OCI-LY7 (cell line): ENCODE measurements at regions not wholly inside any gene's neighbourhood (a gene's known extent, or its start where the extent isn't known, plus 50 kb on each side); places are given as distances from the start of the nearest gene placed in this dataset.

ENCODE experiments used
- BruUV-seq: library from RNA; stranded (reverse); fragments of 400-500 nt; replicated peaks from 2 replicates; lab custom pipeline; 2021; lab: Mats Ljungman, UMichigan
- CTCF ChIA-PET: fragments of 300-600 bp; sonication (Branson Sonifier 250); formaldehyde crosslinking; loops from one replicate; lab custom pipeline; 2022; ENCODE audit warnings: antibody characterized with exemption; ENCODE audit not compliant: unreplicated experiment; lab: Charles Lee
- POLR2A ChIA-PET: fragments of 300-600 bp; sonication (Branson Sonifier 250); formaldehyde crosslinking; loops from one replicate; lab custom pipeline; 2022; ENCODE audit warnings: antibody characterized with exemption; lab: Charles Lee
- DNase-seq: peaks from one replicate; pipeline ENCODE4 v3.0.0-alpha.2; 2015; ENCODE audit warnings: low spot score
- H2AFZ ChIP-seq: fragments of 200-600 bp; sonication (generic), shearing (Covaris generic); 2 replicates; pipeline ENCODE4 v1.6.1; 2014; ENCODE audit warnings: mild to moderate bottlenecking, antibody characterized with exemption, low read length, moderate library complexity
- H3K27ac ChIP-seq: fragments of 200-600 bp; sonication (generic); 2 replicates; pipeline ENCODE4 v1.5.1; 2014; ENCODE audit warnings: mixed run types, low read depth, mild to moderate bottlenecking, moderate library complexity, low read length, inconsistent platforms; ENCODE audit not compliant: poor library complexity, severe bottlenecking
- H3K36me3 ChIP-seq: fragments of 200-600 bp; sonication (generic); 2 replicates; pipeline ENCODE4 v1.6.1; 2014; ENCODE audit warnings: mild to moderate bottlenecking, antibody characterized with exemption, low read length, moderate library complexity, mixed read lengths; ENCODE audit not compliant: insufficient read depth
- H3K4me1 ChIP-seq: fragments of 200-600 bp; sonication (generic); 2 replicates; pipeline ENCODE4 v1.5.1; 2014; ENCODE audit warnings: mild to moderate bottlenecking, low read length; ENCODE audit not compliant: insufficient read depth, poor library complexity, severe bottlenecking
- H3K4me2 ChIP-seq: fragments of 200-600 bp; sonication (generic); 2 replicates; pipeline ENCODE4 v1.6.1; 2014; ENCODE audit warnings: mild to moderate bottlenecking, low read length
- H3K4me3 ChIP-seq: fragments of 200-600 bp; sonication (generic); 2 replicates; pipeline ENCODE4 v1.5.1; 2014; ENCODE audit warnings: mild to moderate bottlenecking, low read depth, low read length; ENCODE audit not compliant: poor library complexity, severe bottlenecking
- H3K79me2 ChIP-seq: fragments of 200-600 bp; sonication (generic); 2 replicates; pipeline ENCODE4 v1.6.1; 2016; ENCODE audit warnings: low read depth, mild to moderate bottlenecking, low read length, moderate library complexity, mixed read lengths; ENCODE audit not compliant: insufficient read depth
- H3K9me2 ChIP-seq: fragments of 200-600 bp; sonication (generic); 2 replicates; pipeline ENCODE4 v1.6.1; 2016; ENCODE audit warnings: mild to moderate bottlenecking, low read length, mixed read lengths; ENCODE audit not compliant: insufficient read depth
- H3K9me3 ChIP-seq: fragments of 200-600 bp; sonication (generic); 2 replicates; pipeline ENCODE4 v1.6.1; 2014; ENCODE audit warnings: mild to moderate bottlenecking, mixed run types, low read length, mixed read lengths
- H4K20me1 ChIP-seq: fragments of 200-600 bp; sonication (generic); 2 replicates; pipeline ENCODE4 v1.6.1; 2014; ENCODE audit warnings: mild to moderate bottlenecking, antibody characterized with exemption, low read length, moderate library complexity, mixed read lengths; ENCODE audit not compliant: insufficient read depth
- CTCF ChIP-seq: fragments of 200-600 bp; sonication (generic); conservative IDR thresholded peaks from 2 replicates; pipeline ENCODE4 v1.5.1; 2014; ENCODE audit warnings: mild to moderate bottlenecking, antibody characterized with exemption, low read length, moderate library complexity, mixed read lengths
- EZH2phosphoT487 ChIP-seq: fragments of 200-600 bp; sonication (generic); IDR thresholded peaks from 2 replicates; pipeline ENCODE4 v1.6.1; 2018; ENCODE audit warnings: low read depth, borderline replicate concordance, mild to moderate bottlenecking, mixed run types, antibody characterized with exemption, low read length, moderate library complexity, mixed read lengths
- intact Hi-C: fragments of 100-400 bp; cut with micrococcal nuclease; formaldehyde crosslinking; loops from one replicate; pipeline ENCODE4 v1.10.0; 2022; ENCODE audit not compliant: unreplicated experiment

DNA sequence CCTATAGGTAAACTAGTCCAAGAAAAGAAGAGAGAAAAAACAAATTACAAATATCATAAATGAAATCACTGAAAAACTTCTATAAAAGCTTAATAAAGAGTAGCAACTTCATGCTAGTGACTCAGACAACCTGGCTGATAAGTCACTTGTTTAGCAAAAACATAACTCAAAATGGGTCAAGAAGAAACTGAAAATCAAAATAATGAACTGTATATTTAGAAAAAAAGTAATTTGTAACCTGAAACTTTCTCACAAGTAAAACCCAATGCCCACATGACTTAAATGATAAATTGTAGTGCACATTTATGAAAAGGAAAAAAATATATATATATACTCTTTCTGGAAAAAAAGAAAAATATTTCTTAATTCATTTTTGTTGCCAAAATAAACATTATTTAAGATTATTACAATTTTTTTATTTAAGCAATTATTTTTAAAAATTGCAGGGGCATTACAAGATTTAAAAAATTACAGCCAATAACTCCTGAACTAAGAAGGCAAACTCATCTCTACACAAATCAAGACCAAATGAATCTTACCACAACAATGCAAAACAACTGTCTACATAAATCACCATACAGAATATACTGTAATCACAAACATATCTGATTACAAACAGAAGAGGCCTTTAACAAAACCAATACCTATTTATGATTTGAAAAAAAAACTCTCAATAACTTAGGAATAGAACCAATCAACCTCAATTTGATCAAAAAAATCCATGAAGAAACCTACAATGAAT is 406.3 kb downstream of the CDH7 start:
- no peaks in the 10 kb centered on the region for H4K20me1 ChIP-seq
- H3K79me2 ChIP-seq, result no peaks in the 10 kb centered on the region
- ChIA-PET CTCF (no interaction called here), POLR2A (no interaction called here)
- intact Hi-C loops, result no loop called here
- H2AFZ ChIP-seq, result no peak overlapping the region
- H3K4me2 ChIP-seq, result no peak overlapping the region
- H3K9me3 ChIP-seq, result no peaks in the 10 kb centered on the region
- no TSS peak for BruUV-seq
- H3K4me3 ChIP-seq, result no peak overlapping the region
- H3K4me1 ChIP-seq, result no peaks in the 10 kb centered on the region
- no peak overlapping the region for H3K27ac ChIP-seq
- no peaks in the 10 kb centered on the region for H3K9me2 ChIP-seq
- DNase-seq, result no peak
- TF ChIP-seq EZH2phosphoT487 (no peak), CTCF (no peak)
- H3K36me3 ChIP-seq, result no peaks in the 10 kb centered on the region

DNA sequence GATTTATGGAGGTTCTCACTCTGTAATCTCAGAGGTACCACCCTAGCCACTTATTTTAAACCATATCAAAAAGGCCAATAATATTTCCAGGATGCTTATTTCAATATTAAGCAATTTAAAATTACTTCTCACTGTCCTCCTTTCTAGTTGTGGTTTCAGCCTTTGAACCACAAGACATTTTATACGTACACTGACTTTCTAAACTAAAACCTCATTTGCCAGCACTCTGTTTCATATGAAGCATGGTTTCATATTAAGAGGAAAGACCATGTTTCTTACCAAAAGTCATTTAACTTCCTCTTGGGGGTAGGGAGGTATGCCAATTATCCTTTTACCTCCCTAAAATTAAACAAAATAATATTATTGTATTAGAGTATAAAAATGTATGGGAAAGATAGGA is 399.8 kb downstream of the CDH7 start:
- intact Hi-C loops, result no loop called here
- no peak overlapping the region for H3K4me3 ChIP-seq
- ChIA-PET POLR2A (no interaction called here), CTCF (no interaction called here)
- BruUV-seq, result no TSS peak
- no peak for DNase-seq
- H3K79me2 ChIP-seq, result no peaks in the 10 kb centered on the region
- TF ChIP-seq CTCF, result no peak
- TF ChIP-seq EZH2phosphoT487, result no peak
- H3K9me2 ChIP-seq, result no peaks in the 10 kb centered on the region
- no peaks in the 10 kb centered on the region for H3K36me3 ChIP-seq
- no peaks in the 10 kb centered on the region for H3K9me3 ChIP-seq
- H3K27ac ChIP-seq, result no peak overlapping the region
- no peaks in the 10 kb centered on the region for H3K4me1 ChIP-seq
- no peaks in the 10 kb centered on the region for H4K20me1 ChIP-seq
- no peak overlapping the region for H2AFZ ChIP-seq
- H3K4me2 ChIP-seq, result no peak overlapping the region

DNA sequence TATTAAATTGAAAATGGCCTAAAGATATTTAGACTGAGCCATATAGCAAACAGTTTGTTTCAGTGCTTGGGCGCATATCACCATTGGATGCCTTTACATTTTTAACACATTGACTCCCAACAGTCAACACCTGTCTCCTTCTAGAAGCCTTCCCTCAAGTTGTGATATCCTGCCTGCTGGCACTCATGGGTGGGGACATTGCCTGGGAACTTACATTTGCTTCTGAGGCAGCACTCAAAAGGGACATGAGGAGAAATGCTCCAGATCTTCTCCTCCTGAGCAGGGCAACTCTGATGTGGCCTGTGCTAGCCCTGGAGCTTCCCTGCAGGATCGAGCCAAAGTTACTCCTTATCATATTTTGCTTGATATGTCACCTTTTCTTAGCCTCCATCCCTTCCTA is 392.2 kb downstream of the CDH7 start:
- TF ChIP-seq CTCF (no peak), EZH2phosphoT487 (no peak)
- no peak overlapping the region for H3K4me3 ChIP-seq
- H3K36me3 ChIP-seq, result no peaks in the 10 kb centered on the region
- H3K9me2 ChIP-seq, result no peaks in the 10 kb centered on the region
- H3K27ac ChIP-seq, result no peak overlapping the region
- no peak overlapping the region for H3K4me2 ChIP-seq
- no TSS peak for BruUV-seq
- no peak overlapping the region for H2AFZ ChIP-seq
- H3K79me2 ChIP-seq, result no peaks in the 10 kb centered on the region
- no peaks in the 10 kb centered on the region for H3K4me1 ChIP-seq
- POLR2A ChIA-PET, result no interaction called here
- no peaks in the 10 kb centered on the region for H4K20me1 ChIP-seq
- H3K9me3 ChIP-seq, result no peaks in the 10 kb centered on the region
- CTCF ChIA-PET, result no interaction called here
- intact Hi-C loops, result no loop called here
- DNase-seq, result no peak
